NCI-H1930 (cell line): ENCODE measurements at regions not wholly inside any gene's neighbourhood (a gene's known extent, or its start where the extent isn't known, plus 50 kb on each side); places are given as distances from the start of the nearest gene placed in this dataset.
A peak's percentile ranks its signal among the peaks of the same experiment; 100 is the strongest.
"Not testable (repeated sequence)": the region's sequence is repeated elsewhere in the genome, so short reads cannot be mapped to it uniquely, and the experiment has no call there.

Experiments
- DNase-seq, 2 experiments: peaks; one replicate each; lab custom pipeline; 2025; lab: John Stamatoyannopoulos, UW

DNA sequence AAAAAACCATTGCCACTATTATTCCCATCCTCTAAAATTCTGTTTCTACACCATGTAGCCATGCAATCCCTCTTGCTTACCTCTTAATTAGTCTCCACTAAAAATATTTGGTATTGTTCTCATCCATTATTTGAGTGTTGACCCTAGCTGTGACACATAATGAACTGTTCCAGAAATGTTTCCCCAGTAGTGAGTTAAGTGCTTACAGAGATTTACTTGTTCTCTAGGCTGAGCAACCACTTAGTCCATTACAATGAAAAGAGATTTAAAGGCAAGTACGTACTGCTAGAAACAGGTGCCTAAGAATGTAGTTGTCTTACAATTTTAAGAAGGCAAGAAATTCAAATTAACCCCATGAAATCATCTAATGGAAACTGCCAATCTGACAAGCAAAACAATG, 112.7 kb upstream of the PTPN13 start:
- DNase-seq = no peak

DNA sequence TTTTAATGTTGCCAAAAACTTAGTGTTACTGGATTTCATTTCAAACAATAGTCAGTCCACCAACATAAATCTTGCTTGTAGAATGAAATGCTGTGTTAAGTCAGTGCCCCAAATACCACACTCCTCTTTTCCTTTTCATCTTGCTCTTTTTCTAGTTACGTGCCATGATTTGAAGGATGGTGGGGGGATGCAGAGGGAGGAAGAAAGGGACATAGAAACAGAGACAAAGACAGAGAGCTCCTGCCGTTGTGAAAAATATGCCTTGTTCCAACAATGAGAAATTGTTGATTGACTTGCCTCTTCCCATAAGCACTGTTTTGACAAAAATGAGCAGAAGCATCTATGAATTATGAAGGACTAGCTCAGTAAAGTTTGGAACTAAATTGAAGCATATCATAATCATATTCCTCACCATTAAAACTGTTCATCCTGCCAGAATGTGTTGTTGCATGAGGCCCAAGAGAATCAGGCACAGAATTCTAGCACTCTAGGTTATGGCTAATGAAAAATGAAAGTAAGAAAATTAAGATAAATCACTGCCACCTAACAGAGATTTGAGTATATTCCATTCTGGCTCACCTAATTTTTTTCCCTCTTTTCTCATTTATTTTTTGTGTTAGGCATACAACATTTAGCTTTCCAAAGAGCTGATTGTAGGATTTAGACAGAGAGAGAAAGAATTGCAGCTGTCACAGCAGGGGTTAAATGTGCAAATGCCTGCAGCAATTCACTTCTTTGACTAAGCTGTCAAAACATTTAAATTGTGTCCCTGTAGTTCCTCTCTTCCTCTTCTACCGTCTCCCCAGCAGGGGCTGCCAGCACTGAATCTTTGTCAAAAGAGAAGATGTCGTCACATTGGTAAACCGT, 111.6 kb upstream of the PTPN13 start:
- DNase-seq = no peak

DNA sequence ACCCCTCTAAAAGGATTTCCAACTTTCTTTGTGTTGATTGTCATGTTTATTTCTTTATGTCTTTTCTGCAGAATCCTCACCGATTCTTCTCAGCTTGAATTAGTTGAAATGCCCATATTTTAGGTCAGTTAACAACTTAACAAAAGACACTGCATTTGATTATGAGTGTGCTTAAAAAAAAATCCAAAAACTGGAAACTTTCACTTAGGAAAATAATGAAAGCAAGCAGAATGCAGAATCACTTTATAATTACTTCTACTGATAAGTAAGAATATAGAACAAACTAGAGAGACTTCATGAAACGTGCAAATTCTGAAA, 111.0 kb upstream of the PTPN13 start:
- peak in 1 of 2 experiments; percentile 24 for DNase-seq

DNA sequence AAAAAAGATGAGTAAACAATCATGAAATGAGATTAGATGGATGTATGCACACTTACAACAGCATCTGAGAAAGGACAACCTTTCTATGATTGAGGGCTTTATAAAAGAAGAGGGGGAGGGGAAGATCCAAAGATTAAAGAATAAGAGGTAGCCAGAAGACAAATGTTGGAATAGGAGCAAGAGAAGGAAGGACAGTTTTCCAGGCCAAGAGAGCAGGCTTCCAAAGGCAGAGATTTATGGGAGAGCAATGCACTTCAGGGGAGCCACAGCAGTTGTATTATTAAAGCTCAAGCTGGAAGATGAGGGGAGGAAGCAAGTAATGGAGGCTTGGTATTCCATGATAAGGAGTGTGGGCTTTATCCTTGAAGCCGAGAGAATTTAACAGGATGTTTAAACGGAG, 110.3 kb upstream of the PTPN13 start:
- no peak for DNase-seq

DNA sequence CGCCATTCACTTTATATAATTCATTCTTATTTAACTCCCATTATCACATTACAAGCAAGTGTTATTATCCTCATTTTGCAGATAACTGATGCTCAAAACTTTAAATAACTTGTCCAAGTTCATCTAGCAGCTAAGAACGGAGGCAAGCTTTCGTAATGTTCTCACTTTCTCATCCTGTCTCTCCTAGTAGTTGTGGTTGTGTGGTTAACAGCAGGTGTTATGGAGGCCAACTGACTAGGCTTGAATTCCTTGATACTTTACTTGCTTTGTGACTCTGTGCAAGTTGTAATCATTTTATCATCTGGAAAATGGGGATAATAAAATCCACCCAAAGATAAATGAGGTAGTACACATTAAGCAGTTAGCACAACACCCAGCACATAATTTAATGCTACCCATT, 109.9 kb upstream of the PTPN13 start:
- no peak for DNase-seq

DNA sequence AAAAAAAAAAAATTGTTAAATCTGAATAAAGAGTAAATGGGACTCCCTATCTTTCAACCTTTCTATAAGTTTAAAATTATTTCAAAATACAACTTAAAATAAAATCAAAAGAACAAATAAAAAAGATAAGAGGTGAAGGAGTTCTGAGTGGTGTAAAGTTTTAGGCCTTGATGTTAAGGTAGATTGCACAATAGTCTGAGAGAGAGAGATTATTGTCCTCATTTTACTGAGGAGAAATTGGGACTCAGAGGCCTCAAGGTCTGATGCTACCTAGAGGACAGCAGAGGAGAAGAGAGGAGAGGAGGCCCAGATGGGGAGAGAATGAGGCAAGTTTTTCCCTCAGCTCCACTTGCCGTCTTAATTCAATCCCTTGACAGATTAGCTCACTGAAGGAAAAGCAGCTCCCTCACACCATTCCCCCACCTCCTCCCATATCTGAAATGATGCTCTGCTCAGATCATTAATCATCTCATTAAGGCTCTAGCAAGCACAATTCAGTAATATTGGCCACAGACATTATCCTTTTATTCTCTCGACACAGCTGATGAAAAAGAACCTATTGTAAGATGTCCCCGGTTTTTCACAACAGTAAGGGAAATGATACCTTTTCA, 106.3 kb upstream of the PTPN13 start:
- DNase-seq = no peak

DNA sequence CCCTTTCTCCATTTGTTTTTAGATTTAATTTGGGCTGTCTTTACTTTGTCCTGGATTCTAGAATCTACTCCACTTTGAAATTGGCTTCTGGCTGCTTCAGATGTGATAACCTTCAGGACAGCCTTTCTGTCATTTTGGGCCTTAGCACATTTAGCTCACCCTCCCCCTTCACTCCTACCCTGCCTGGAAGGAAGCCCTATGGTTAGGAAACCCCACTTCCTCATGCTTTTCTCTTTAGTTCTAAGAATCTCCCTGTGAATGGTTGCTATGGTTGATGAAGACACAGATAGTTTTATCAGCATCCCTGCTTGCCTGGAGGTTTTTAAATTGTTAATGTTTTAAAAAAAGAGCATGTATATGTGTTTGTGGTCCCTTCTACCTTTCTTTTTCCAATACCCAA, 100.7 kb upstream of the PTPN13 start:
- DNase-seq = no peak

DNA sequence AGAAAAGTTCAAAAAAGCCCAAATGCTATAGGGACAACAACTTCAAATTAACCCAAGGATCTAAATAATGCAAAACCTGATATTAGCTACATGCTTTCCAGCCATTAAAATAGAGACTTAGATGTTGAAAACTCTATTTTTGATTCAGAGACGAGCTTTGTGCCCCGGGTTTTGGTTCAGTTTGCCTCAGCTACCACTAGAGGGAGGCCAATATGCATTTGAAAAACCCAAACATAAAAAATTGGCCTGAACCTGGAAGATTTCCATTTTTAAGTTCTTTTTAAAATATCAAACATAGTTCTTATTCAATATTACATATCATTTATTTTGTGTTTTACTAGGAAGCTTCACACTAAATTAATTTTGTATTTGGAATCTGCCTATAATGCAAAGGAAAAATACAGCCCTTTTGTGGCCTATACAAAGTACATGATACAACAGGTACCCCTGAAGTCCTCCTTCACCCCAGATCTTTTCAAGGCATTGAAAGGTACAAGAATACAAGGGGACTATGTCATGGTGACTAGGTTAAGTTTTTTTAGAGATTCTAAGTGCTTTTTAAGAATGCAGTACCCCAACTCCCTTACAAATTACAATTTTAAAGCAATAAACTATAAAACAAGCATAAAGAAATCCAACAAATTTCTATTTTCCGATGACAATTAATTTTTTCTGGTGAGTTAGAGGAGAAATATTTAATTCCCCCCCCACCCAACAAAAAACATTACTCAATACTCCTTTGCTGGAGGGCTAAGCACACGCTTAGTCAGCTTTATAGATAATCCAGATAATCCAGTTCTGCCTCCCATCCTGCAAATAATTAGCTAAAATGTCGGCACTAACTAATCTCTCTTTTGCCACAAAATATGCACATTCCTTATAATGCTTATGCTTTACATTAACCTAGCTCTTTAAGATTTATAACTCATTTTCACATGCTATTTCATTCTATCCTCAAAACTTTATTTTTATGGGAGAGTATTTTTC, 97.7 kb upstream of the PTPN13 start:
- DNase-seq = peak in 1 of 2 experiments; percentile 21

DNA sequence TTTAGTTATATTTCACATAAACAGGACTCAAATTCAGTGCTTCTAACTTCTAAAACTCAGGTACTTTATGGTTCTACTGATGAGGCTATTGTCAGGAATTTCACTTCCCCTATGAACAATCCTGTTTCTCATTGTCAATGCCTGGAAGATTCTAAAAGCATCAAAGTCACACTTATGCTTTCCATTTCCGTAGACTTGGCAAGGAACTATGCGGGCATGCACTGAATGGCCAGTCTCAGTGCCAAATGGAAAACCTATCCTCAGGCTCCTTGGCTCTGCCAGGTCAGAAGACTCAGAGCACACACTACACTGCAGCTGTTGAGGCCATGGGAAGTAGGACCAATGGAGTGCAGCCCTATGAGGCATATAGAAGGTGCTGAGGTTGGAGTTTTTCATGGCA, 97.0 kb upstream of the PTPN13 start:
- DNase-seq = no peak

DNA sequence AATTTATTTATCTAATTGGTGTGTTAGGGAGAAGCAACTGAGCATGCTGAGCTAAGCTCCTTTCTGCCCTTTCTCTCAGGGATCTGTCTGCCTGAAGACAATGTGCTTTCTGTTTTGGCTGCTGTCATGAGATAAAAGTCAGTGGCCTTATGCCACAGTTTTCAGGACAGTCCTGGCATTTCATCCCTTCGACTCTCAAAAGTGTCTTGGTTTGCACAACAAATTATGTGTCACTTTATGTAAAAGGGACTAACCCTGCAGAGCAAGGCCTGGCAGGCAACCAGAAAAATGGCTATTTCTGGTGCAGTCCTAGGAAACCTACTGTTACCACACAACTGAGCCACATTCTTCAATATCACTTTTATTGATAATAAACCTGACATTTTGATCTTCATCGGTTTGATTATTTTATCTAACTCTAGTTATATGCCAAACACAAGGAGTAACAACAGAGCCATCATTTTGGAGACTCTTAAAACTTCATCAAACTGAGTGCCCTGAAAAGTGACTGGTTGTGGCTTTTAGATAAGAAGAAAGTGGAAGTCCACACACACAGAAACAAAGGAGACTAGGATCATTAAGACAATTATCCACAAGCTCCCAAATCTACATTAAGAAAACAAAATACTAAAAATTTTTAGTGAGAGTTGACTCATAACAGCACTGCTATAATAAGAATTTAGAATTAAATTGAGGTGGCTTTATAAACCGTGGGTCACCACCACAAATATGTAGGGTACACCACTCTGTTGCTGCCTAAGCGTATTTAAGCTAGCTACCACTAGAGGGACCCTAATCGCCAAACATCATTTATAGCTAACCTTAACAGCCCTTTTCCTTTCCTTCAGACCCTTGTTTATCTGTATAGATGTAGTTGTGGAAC, 95.9 kb upstream of the PTPN13 start:
- peak in 1 of 2 experiments; percentile 50 for DNase-seq

DNA sequence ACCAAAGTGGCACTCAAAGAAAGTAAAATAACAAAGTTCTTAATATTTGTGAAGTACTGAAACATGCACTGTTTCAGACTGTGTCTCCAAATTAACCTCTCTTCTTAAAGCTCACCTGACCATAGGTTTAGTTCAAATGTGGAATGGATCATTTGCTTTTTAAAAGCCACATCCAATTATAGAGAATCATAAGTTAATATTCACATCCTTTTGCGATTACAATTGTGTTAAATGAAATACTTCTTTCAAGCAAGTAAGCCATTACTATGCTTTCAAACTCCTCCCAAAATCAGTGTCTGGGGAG, 95.3 kb upstream of the PTPN13 start:
- DNase-seq = no peak

DNA sequence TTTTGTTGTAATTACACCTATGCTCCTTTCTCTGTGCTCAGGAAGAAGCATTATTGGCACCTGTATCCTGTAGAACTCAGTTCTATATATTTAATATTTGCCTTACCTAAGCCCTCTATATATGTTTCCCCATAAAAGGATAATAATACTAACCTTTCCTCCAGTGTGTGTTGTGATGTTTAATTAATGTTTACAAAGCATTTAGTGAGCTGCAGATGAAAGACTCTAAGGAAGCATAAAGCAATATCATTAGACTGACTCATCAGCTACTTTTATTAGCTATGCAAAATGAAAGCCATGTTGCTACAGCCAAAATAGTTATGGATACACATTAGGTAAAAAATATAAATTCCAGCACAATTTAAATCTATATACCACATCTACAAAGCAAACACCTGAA, 93.6 kb upstream of the PTPN13 start:
- peak in 1 of 2 experiments; percentile 4 for DNase-seq

DNA sequence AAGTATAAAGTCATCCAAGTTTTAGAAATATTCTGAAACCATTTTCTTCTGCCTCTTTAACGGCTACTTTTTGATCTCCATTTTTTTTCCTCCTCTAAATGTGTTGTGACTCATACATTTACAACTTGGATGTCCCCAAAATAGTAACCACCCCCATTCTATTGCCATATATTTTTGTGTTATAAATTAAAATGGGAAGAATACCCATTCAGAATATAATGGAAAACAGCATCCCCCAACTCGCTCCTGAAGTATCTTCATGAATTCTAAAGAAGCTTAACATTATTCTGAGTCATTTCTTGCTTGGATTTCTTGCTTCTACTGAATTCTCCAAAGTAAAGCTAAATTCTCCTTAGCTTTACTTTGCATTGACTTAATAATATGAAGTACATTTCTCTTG, 92.0 kb upstream of the PTPN13 start:
- DNase-seq = no peak

DNA sequence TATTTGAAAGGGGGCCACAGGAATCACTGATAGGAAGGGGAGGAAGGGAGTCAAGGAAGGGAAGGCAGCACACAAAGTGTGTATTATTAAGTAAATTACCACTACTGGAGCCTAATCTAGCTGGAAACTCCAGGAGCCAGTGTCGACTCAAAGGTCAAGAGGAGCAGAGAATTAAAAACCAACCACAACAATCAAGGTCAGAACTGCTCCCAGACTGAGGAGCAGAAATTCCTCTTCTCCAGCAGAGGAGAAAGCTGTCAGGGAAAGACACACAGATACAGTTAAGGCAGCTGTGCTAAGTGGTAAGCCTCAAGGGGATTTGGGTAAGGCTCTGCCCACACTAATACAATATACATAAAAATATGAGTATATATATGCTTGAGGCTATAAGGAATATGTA, 87.5 kb upstream of the PTPN13 start:
- DNase-seq = peak in 1 of 2 experiments; percentile 15

DNA sequence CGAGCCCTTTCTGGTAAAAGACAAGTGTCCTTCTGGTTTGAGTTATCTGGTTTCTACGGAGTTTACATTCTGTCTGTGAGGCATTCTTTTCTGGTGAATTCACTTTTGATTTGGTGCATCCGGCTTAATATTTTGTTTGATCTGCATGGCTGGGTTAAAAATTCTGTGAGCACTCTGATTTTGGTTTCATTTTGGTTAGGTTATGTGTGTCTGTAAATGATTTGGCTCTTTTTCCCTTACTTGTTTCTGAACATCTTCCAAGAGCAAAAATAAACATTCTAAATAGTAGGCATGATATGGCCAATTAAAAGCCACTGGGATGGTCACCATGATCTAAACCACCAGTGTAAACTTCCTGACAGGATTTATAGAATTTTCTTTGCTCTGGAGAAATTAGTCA, 85.7 kb upstream of the PTPN13 start:
- no peak for DNase-seq

DNA sequence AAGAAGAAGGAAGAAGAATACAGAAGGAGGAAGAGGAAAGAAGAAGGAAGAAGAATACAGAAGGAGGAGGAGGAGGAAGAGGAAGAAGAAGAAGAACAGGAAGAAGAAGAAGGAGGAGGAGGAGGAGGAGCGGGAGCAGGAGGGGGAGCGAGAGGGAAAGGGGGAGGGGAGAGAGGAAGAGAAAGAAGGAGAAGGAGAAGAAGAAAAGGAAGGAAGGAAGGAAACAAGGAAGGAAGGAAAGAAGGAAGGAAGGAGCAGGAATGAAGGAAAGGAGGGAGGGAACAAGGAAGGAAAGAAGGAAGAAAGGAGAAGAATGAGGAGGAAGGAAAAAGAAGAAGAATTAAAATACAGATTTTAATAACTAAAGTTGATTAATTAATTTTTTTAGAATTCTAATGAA, 82.5 kb upstream of the PTPN13 start:
- DNase-seq = no peak

DNA sequence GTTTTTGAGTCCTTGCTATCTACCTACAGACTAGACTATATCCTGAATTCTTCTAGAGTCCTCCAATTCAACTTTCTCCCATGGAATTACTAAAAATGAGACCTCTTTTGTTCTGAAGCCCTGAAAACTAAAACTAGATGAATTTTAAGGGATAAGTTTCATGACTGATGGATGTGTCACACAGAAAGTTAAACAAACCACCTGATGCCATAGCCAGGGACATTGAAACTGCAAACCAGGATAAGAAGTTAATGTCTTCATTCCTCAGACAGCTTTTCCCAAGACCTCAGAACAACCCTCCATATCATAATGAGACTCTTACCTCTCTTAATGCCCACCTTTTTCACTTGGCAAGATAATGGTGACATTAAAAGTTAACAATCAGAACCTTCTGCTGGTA, 81.5 kb upstream of the PTPN13 start:
- DNase-seq = no peak

DNA sequence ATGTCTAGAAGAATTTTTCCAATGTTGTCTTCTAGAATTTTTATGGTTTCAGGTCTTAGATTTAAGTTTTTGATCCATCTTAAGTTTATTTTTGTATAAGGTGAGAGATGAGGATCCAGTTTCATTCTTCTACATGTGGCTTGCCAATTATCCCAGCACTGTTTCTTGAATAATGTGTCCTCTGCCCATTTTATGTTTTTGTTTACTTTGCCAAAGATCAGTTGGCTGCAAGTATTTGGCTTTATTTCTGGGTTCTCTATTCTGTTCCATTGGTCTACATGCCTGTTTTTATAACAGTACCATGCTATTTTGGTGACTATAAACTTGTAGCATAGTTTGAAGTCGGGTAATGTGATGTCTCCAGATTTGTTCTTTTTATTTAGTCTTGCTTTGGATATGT, 78.2 kb upstream of the PTPN13 start:
- not testable (repeated sequence) for DNase-seq

DNA sequence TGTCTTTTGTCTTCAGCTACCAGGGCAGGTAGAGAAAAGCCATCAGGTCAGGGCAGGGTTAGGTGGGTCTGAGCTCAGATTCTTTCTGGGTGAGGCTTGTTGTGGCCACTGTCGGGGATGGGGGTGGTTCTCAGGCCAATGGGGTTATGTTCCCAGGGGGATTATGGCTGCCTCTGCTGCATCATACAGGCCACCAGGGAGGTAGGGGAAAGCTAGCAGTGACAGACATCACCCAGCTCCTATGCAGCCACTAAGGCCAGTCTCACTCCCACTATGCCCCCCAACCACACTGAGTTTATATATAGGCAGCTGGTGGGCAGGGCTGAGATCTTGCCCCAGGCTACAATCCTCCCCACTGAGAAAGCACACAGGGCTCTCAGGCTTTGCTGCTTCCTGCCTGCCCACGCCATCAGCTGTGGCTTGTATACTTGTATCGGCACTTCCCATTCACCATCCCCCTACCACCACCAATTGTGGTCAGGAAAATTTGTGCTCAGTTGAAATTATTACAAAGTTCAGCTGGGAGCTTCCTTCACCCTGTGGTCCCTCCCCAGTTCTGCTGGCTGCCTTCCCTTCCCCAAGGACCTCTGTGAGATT, 72.6 kb upstream of the PTPN13 start:
- DNase-seq = no peak

DNA sequence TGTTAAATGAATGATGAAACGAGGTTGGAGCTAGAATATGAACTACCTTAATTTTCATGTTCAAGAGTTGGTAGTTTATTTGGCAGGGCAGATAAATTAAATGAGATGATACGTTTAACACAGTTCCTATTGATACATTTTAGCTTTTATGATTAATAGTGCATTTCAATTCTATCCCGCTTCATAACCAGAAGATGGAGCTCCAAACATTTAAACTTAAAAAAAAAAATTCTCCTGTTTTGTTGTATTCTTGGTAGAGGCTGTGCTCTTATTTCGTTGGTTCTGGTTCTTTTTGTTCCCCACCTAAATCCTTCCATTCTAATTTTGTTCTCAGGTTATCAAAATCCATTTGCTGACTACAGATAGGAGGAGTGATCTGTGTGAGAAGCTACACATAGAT, 71.8 kb upstream of the PTPN13 start:
- DNase-seq = no peak

DNA sequence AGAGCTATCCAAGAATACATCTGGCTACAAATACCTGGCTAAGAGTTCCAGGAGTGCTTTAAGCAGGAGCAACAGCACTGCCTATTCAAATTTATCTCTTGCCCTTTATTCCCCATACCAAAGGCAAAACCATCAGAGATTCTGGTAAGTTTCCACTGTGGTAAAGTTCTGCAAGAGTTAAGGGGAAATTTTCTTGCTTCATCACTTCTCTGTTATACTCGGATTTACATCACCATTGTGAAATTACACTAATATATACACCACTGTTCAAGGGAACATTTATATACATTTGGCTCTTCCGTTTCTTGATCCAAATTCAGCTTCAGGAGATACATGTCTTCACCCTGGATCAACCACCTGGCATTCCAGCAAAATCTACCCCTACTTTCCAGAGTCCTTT, 70.8 kb upstream of the PTPN13 start:
- DNase-seq = no peak
